Kidney glomerular epithelial cell (primary cell): ENCODE measurements at regions not wholly inside any gene's neighbourhood (a gene's known extent, or its start where the extent isn't known, plus 50 kb on each side); places are given as distances from the start of the nearest gene placed in this dataset.

Source experiments
- DNase-seq: peaks from one replicate; lab custom pipeline; 2025; lab: John Stamatoyannopoulos, UW

- DNase-seq, result no peak
Observed at GRCh38 chr5:98064118-98064685, 709.3 kb upstream of the RGMB start.

GRCh38 chr5:98065261-98065909 is 708.1 kb upstream of the RGMB start:
- DNase-seq, result no peak

GRCh38 chr5:98066910-98067309 is 706.6 kb upstream of the RGMB start:
- DNase-seq, result no peak

- no peak for DNase-seq
Observed at GRCh38 chr5:98069876-98070512, 703.5 kb upstream of the RGMB start.

GRCh38 chr5:98072921-98073320 is 700.5 kb upstream of the RGMB start:
- no peak for DNase-seq

GRCh38 chr5:98076501-98076900 is 697.0 kb upstream of the RGMB start:
- no peak for DNase-seq

- DNase-seq, result no peak
Observed at GRCh38 chr5:98085593-98085992, 687.9 kb upstream of the RGMB start.

- DNase-seq, result no peak
Observed at GRCh38 chr5:98095072-98095471, 678.4 kb upstream of the RGMB start.

- no peak for DNase-seq
Observed at GRCh38 chr5:98096155-98096554, 677.3 kb upstream of the RGMB start.

GRCh38 chr5:98099448-98100105 is 673.9 kb upstream of the RGMB start:
- DNase-seq, result no peak

GRCh38 chr5:98101131-98101530 is 672.3 kb upstream of the RGMB start:
- no peak for DNase-seq

GRCh38 chr5:98102936-98103335 is 670.5 kb upstream of the RGMB start:
- DNase-seq, result no peak

GRCh38 chr5:98103807-98104206 is 669.7 kb upstream of the RGMB start:
- DNase-seq, result no peak

GRCh38 chr5:98104454-98105188 is 668.8 kb upstream of the RGMB start:
- no peak for DNase-seq

- DNase-seq, result no peak
Observed at GRCh38 chr5:98105681-98106080, 667.8 kb upstream of the RGMB start.

GRCh38 chr5:98106116-98107031 is 667.1 kb upstream of the RGMB start:
- DNase-seq, result no peak

GRCh38 chr5:98108497-98108896 is 665.0 kb upstream of the RGMB start:
- no peak for DNase-seq

GRCh38 chr5:98109561-98110006 is 663.9 kb upstream of the RGMB start:
- DNase-seq, result peak; percentile 9

GRCh38 chr5:98110282-98110691 is 663.2 kb upstream of the RGMB start:
- DNase-seq, result no peak

GRCh38 chr5:98110791-98111190 is 662.7 kb upstream of the RGMB start:
- no peak for DNase-seq

GRCh38 chr5:98111686-98112085 is 661.8 kb upstream of the RGMB start:
- no peak for DNase-seq
